ENCODE measurements at regions not wholly inside any gene's neighbourhood (a gene's known extent, or its start where the extent isn't known, plus 50 kb on each side); places are given as distances from the start of the nearest gene placed in this dataset.

GRCh38 chr11:109371444-109372176 lies 50.4 kb upstream of the C11orf87 start:
- DNase-seq, result no peak
